NCI-H748 treated with DMSO at 0.1 percent for 48 hours (cell line): ENCODE measurements at regions not wholly inside any gene's neighbourhood (a gene's known extent, or its start where the extent isn't known, plus 50 kb on each side); places are given as distances from the start of the nearest gene placed in this dataset.

ENCODE experiments used
- DNase-seq: peaks from one replicate; lab custom pipeline; 2025; lab: John Stamatoyannopoulos, UW

DNA sequence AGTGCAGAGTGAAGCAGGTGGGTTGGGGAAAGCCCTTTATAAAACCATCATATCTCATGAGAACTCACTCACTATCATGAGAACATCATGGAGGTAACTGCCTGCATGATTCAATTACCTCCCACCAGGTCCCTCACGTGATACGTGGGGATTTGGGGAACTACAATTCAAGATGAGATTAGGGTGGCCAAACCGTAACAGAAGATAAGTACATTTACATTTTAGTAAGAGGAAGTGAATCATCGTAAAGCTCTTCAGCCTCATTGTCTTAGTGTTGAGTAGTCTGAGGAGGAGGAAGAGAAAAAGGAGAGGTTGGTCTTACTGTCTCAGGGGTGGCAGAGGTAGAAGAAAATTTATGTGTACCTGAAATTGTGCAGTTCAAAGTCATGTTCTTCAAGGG is 1053.4 kb upstream of the ADGRL4 start:
- DNase-seq: no peak

DNA sequence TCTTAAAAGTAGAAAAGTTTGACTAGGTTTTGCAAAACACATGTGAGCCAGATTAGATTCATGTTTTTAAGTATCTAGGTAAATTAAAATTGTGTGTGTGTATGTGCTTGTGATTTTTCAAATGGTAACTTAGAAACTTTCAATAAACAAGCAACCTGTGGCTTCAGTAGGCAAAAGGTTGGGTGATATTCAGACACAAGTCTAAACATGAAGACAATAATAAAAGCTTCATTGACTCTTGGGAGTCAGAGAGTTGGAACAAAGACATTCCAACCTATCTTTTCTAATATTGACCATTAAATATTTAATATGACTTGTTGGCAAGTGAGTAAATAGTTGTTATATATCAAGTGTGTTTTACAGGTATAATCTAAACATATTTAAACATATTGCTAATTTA is 1049.6 kb upstream of the ADGRL4 start:
- no peak for DNase-seq

DNA sequence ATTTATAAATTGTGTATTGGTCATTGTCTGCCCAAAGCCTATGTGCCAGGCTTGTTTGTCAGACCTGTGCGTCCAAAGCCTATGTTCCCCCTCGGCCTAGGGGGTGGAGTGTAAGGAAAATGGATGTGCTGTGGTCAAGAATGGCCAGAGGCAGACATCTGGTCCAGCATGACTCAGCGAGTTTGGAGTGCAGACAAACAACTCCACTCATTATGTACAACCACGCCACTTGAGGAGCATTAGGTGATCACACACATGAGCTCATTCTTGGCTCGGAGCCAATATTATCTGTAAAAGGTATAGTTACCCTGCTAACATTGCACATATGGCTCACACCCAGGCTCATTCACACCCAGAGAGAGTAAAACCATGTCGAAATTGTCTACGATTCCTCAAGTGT is 1047.6 kb upstream of the ADGRL4 start:
- DNase-seq: peak; percentile 99

DNA sequence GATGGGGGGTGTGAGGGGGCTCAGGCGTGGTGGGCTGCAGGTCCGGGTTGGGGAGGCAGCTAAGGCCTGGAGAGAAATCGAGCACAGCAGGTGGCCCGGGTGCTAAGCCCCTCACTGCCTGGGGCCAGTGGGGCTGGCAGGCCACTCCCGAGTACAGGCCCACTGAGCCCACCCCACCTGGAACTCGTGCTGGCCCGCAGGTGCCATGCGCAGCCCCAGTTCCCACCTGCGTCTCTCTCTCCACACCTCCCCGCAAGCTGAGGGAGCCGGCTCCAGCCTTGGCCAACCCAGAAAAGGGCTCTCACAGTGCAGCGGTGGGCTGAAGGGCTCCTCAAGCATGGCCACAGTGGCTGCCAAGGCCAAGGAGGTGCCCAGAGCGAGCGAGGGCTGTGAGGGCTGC is 1047.1 kb upstream of the ADGRL4 start:
- DNase-seq: no peak

DNA sequence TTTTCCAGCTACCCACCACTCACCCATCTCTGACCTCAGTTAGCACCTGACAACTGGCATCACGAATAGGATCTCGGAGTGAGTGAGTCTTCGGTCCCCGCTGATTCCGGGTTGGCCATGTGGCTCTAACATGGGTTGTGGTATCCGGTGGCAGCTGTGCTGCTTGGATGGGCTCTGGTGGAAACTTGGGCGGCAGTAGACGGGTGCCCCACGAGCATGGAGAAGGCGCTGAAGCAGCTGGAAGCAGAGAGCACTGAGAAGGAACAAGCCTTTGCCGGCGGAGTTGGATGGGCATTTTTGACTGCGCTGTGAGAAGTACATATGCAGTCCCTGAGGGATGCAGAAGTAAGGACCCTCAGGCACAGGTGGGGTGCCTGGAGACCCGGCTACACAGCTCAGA is 1044.0 kb upstream of the ADGRL4 start:
- DNase-seq: no peak

DNA sequence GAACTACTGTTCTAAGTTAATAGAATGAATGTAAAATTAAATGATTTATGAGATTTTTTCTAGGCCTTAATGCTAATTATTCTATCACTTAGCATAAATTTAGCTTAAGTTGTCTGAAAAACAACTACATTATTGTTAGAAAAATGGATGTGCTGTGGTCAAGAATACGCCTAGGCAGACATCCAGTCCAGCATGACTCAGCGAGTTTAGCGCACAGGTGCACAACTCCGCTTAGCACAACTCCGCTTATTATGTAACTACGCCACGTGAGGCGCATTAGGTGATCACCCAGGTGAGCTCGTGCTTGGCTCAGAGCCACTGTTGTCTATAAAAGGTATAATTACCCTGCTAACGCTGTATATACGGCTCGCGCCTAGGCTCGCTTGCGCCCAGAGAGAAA is 1043.6 kb upstream of the ADGRL4 start:
- no peak for DNase-seq

DNA sequence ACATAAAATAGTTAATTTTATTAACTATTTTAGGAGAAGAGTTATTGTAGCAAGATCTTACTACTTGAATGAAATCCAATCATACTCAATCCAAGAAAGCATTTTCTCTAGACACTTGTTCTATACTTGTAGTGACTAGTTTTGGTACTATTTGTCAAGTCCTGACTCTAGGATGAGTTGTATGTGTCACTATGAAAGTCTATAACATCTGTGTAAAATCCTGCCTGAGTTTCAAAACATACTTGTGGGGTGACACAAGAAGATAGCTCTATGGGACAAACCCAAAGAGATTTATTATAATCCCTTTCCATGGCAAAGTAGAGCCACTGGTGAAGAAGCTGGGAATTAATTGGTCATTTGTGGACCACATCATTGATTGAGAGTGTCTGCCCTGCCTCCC is 1042.2 kb upstream of the ADGRL4 start:
- DNase-seq: no peak

DNA sequence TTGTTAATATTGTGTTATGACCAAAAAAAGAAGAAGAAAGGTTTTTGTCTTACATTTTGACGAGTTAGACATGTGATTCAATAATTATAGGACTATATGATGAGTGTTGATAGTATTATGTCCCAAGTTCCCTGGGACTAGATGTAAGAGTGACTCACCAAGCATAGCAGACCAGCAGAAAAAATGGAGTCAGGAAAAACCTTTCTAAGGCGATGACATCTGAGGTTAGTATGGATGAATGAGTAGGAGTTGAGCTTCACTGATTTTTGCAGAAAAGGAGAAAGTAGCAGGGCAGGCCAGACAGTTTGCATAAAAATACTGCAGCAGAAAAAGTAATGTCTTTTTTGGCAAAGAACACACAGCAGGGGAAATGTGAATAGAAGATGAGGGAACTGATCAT is 1041.3 kb upstream of the ADGRL4 start:
- no peak for DNase-seq

DNA sequence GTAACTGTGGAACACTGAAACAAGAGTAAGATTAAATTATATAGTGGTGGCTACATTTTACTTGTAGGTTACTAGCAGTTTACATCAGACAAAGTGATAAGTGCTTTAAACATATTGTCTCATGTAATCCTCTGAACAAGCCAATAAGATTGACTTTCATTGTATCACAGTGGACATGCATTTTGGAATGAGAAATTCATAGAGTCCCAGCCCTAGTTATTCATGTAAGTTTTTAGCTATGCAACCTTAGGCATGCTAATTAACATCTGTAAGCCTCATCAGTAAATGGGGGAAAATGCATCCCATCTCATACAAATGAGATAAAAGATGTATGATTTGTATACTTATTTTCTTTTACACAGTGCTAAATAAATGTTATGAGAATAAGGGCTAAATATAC is 1038.1 kb upstream of the ADGRL4 start:
- no peak for DNase-seq

DNA sequence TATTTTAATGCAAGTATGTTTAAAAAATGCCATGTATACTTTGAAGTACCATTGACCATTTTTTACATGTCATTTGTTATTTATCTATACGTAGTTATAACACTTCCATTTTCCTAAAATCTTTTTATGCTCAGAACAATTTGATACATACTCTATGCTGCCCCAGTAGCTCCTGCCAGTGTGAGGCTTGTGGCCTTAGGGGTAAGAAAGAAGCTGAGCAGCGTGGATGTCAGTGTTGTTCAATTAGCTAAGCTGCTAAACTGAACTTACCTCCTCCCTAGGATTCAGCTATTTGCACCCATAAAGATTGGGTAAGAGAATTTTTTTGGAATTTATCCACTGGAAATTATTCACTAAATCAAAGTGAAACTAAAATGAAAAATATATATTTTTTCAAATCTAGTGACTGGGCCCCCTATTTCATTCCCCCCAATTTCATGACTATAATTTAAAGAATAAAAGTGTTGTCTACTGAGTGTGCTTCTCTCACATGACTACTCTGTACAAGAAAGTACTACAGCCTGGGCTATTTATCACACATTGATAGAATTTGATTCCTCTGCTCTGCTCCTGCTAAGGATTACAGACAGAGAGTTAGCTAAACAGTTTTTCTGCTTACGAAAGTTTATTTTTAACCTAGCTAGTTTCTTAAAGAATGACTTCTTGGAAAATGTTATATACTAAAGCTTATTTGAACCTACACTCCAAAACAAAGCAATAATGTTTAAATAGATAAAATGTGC is 1030.3 kb upstream of the ADGRL4 start:
- DNase-seq: no peak

DNA sequence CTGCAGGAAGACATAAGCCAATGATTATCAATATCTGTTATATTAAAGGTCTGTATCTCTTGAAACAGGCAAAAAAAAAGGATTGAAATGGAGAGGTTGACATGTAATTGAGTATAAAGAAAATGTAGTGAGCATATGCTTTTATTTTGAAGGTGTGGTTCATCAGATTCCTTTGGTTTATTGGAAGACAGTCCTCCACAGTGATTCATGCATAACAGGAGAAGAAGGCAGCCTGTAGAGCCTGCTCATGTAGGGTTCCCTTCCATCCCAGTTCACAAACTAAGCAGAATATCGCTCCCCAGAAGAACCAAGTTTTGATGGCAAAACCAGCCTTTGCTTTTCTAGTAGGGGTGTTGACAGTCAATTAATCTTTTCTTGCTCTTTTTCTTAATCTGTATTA is 1016.8 kb upstream of the ADGRL4 start:
- DNase-seq: no peak

DNA sequence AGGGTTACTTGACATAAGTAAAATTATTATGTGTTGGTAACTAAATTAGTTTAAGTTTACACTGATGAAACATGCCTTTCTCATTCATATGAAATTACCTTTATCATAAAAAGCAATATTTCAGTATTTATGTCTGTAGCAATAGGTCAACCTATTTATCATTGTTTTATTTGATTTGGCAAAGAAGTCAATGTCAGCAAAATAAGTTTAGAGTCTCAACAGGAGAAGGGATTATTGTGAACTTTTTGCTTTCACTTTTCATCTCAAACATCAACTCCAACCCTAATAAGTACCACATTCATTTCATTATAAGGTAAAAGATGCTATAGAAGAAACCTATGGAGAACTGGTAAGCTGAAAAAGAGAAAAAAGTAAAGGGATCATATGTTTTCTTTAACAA is 1015.4 kb upstream of the ADGRL4 start:
- no peak for DNase-seq

DNA sequence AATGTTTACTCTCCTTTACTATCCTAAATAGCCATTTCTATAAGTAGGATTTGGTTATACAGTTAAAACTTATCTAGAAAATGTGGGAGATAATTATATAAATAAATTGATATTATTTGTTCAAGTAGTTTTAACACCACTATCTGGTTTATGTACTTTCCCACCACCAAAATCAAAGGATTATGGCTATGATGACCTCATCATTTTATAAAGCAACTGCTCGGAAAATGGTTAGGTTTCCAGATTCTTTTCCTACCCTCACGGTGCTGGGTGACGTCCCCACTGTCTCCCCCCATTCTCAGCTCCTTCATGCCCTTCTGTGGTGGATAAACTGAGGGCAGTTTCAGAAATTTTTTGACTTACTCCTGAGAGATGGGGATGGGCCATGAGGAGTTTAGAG is 1011.8 kb upstream of the ADGRL4 start:
- DNase-seq: no peak

DNA sequence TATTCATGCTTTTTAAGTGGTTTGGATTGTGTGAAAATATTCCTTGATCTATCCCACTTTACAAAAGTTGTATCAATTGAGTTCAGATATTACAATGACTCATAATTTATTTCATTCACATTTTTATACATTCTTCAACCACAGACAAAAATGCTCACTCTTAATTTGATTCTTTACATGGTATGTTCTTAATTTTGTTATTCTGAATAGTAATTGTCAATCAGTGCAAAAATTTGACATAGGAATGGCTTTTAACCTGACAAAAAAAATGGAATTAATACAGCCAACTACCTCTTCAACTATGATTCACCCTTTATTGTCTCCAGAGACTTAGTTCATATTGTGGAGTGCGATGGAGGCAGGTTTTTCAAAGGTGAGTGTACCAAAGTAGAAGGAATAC is 1002.4 kb upstream of the ADGRL4 start:
- DNase-seq: no peak

DNA sequence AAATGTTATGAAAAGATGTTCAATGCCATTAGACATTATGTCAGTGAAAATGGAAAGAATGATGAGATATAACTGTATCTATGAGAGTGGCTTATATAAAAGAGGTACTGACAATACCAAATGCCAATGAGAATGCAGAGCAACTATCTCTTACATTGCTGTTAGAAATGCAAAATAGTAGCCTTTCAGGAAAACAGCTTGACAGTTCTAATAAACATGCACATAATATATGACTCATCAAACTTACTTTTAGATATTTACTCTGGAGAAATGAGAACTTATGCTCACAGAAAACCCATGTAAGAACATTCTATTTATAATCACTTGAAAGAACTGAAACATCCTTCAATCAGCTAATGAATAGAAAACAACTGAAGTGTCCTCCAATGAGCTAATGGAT is 996.7 kb upstream of the ADGRL4 start:
- DNase-seq: no peak

DNA sequence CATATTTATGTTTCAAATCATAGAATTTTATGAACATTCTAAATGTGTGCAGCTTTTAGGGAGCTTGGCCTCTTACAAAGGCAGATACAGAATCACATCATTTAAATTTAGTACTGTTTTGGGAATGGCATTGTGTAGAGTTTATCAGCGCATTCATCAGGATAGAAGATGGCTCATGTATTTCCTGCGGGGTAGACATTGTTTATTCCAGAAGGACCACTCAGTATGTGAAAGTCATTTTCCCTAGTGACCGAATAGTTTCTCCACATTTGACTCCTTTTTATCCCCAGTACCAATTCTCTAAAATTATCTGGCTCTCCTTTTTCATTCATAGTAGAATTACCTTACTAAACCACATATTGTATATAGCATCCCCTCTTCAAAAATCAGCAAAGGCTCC is 981.9 kb upstream of the ADGRL4 start:
- DNase-seq: no peak

DNA sequence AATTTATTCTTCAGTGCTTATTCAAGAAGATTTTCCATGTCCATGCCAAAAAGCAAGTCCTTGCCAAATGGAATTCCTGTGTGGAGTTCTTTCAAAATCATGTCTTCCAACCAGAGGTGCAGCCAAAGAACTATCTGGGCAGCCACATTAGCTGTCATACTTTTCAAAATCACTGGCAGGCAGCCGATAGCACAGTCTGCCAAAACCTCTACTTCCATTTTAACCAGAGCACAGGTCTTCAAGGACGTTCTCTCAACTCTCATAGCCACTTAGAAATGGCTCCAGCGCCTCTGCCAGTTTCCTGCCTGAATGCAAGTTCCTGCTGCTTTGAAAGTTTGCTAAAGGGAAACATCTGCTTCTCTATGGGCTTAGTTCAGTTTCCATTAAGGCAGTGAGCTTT is 975.7 kb upstream of the ADGRL4 start:
- no peak for DNase-seq

DNA sequence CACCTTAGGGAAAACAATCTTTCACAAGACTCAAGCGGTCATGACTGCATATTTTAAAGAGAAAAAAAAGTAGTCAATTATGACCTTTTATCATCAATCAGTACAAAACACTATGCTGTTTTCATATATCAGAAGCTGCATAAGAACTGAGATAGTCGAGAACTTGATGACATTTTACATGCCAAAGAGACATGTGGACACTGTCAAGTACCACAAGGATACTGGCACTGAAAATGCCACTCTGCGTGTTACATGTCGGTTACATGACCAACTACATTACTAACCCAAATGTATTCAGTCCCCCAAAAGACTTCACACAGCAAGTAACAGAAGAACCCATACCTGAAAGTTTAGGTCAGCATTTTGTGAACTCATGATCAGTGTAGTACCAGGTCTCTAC is 975.0 kb upstream of the ADGRL4 start:
- DNase-seq: no peak

DNA sequence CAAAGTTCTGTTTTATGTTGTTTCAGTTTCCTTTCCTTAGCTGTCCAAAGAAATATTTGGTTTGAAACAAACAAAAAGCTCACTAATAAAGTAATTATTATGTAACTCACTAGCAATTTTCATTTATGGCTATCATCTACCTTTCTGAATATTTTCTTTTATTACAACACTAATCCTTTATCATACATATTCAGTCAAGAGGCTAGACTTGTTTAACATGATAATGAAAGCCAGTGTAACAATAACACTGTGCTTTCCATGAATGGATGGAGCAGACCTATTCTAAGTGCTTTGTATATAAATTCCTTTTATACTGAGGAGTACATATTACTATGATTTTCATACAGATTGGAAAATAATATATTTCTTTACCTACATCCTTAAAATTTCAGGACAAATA is 972.8 kb upstream of the ADGRL4 start:
- DNase-seq: no peak

DNA sequence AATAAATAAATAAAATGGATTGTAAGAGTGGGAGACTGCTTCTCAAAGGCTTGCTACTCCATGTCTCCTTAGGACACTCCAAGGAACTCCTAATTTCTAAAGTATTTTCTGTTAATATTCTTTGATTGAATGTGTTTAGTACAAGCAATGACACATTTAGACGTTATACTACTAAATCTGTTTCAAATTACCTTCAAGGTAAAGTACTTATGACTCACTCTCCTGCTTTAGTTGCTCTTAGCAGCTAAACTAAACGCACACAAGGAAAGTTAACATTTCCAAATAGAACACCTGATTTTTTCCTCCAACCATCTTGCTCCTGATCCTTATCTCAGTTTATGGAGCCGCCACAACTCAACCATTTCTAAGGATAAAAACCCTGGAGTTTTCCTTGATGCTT is 969.8 kb upstream of the ADGRL4 start:
- DNase-seq: no peak

DNA sequence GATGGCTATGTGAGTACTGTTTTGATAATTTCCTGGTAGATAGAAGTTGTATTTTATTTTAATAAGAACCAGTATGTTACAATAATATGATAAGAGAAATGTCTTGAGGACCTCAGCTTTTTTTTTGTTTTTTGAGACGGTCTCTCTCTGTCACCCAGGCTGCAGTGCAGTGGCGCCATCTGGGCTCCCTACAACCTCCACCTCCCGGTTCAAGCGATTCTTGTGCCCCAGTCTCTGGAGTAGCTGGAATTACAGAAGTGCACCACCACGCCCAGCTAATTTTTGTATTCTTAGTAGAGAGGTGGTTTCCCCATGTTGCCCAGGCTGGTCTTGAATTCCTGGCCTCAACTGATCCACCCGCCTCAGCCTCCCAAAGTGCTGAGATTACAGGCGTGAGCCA is 968.1 kb upstream of the ADGRL4 start:
- DNase-seq: no peak

DNA sequence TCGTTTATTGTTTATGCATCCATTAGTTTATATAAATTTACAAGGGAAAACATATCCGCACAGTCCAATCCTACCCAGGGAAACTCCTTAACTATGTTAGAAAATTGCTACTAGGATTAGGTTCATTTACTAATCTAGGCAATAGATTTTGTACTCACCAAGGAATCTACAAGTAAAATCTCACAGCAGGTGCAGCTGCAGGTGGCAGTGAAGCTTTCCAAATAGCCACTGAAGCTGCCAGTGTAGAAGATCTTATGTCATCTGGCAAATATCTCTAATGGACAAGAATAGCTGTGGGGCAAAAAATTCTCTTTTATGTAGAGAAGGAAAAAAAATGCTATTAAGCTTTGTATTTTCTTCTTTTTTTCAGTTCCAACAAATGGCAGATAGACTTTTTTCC is 963.4 kb upstream of the ADGRL4 start:
- no peak for DNase-seq

DNA sequence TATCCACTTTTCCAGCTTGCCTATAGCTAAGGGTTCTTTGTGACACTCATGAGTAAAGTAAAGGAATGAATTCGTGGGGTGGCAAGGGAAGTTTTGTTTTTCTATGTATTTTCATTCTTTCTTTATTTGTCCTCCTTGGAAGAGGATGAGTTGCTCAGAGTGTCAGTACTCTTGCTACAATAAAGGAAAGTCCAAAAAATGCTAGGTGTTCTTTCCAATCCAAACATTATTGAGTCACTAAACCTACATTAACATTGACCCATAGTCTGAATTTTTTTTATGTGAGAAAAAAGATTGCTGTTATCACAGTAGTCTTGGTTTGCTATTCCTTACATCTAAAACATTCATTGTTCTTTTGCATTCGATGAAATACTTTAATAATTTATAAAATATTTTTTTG is 959.9 kb upstream of the ADGRL4 start:
- no peak for DNase-seq

DNA sequence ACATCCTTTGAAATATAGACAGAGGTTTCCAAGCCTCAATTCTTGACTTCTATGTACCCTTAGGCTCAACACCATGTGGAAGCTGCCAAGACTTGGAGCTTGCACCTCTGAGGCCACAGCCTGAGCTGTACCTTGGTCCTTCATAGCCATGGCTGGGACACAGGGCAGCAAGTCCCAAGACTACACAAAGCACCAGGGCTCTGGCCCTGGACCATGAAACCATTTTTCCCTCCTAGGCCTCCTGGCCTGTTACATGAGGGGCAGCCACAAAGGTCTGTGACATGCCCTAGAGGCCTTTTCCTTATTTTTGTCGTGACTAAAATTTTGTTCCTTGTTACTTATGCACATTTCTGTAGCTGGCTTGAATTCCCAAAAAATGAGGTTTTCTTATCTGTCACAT is 953.1 kb upstream of the ADGRL4 start:
- DNase-seq: no peak

DNA sequence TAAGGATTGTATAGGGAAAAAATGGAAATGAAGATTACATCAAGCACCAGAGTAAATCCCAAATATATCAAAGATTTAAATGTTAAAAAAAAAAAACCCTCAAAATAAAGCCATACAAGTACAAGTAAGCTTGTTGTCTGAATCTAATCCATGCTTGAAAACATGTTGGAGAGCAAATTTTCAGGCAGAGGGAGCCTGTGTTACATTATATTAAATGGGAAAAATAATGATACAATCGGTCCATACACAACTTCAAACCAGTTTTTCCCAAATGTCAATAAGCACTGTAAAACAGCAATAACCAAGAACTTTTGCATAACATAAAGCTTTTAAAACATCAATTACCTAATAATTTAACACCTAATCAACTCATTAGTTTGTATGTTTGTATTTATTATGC is 949.4 kb upstream of the ADGRL4 start:
- DNase-seq: no peak
